Medulla oblongata (tissue), 1 donor: ENCODE measurements at regions not wholly inside any gene's neighbourhood (a gene's known extent, or its start where the extent isn't known, plus 50 kb on each side); places are given as distances from the start of the nearest gene placed in this dataset.

Experiments used
- DNase-seq: peaks from one replicate; pipeline ENCODE4 v3.0.0-alpha.2; 2015; ENCODE audit errors: extremely low spot score

GRCh38 chr3:21801631-21802030 is 50.6 kb upstream of the ZNF385D start:
- DNase-seq: no peak

- DNase-seq: no peak
These were observed 52.6 kb upstream of the ZNF385D start for GRCh38 chr3:21803604-21804003.

- no peak for DNase-seq
These were observed 53.3 kb upstream of the ZNF385D start for GRCh38 chr3:21804330-21804729.

- DNase-seq: no peak
These were observed 55.7 kb upstream of the ZNF385D start for GRCh38 chr3:21806733-21807132.

GRCh38 chr3:21825684-21826083 is 74.7 kb upstream of the ZNF385D start:
- DNase-seq: no peak

GRCh38 chr3:21826416-21826815 is 75.4 kb upstream of the ZNF385D start:
- no peak for DNase-seq

- DNase-seq: no peak
These were observed 79.5 kb upstream of the ZNF385D start for GRCh38 chr3:21830541-21830940.

- DNase-seq: no peak
These were observed 84.3 kb upstream of the ZNF385D start for GRCh38 chr3:21835264-21835663.

GRCh38 chr3:21836227-21836626 is 85.2 kb upstream of the ZNF385D start:
- no peak for DNase-seq

GRCh38 chr3:21839176-21839575 is 88.2 kb upstream of the ZNF385D start:
- DNase-seq: no peak

GRCh38 chr3:21839592-21839991 is 88.6 kb upstream of the ZNF385D start:
- no peak for DNase-seq

GRCh38 chr3:21847005-21847404 is 96.0 kb upstream of the ZNF385D start:
- no peak for DNase-seq

- no peak for DNase-seq
These were observed 108.4 kb upstream of the ZNF385D start for GRCh38 chr3:21859124-21860081.

GRCh38 chr3:21860082-21860475 is 109.1 kb upstream of the ZNF385D start:
- DNase-seq: no peak

GRCh38 chr3:21860657-21861056 is 109.6 kb upstream of the ZNF385D start:
- DNase-seq: no peak

GRCh38 chr3:21876782-21877181 is 125.8 kb upstream of the ZNF385D start:
- DNase-seq: no peak

GRCh38 chr3:21877214-21877754 is 126.3 kb upstream of the ZNF385D start:
- no peak for DNase-seq

GRCh38 chr3:21879184-21879886 is 128.3 kb upstream of the ZNF385D start:
- DNase-seq: no peak

GRCh38 chr3:21888656-21889055 is 137.6 kb upstream of the ZNF385D start:
- no peak for DNase-seq

GRCh38 chr3:21889166-21889565 is 138.2 kb upstream of the ZNF385D start:
- DNase-seq: no peak

- DNase-seq: no peak
These were observed 141.1 kb upstream of the ZNF385D start for GRCh38 chr3:21892104-21892503.

- no peak for DNase-seq
These were observed 142.2 kb upstream of the ZNF385D start for GRCh38 chr3:21893242-21893641.
